ENCODE measurements at regions not wholly inside any gene's neighbourhood (a gene's known extent, or its start where the extent isn't known, plus 50 kb on each side); places are given as distances from the start of the nearest gene placed in this dataset.

GRCh38 chr6:71114986-71115385 is 158.1 kb upstream of the B3GAT2 start:
- H3K27me3 ChIP-seq (replicated peaks in 1 of 7): no peaks in the 10 kb centered on the region
- peaks cover 0 to 17% (median 12%) of the 10 kb centered on the region in 8 donors for H3K9me3 ChIP-seq
- H3K27ac ChIP-seq: no peak overlapping the region
- intact Hi-C loops (cut with DNase I; ENCODE audit: low total_unique reads): no loop called here
- TF ChIP-seq POLR2AphosphoS5 (IDR thresholded peaks at IDR 0.05): no peak
- TF ChIP-seq CTCF (IDR thresholded peaks at IDR 0.05 in 8 of 11, conservative IDR thresholded peaks at IDR 0.05 in 3 of 11): no peak
- TF ChIP-seq POLR2A (IDR thresholded peaks at IDR 0.05): no peak
- no peak overlapping the region for H3K4me3 ChIP-seq
- no peaks in the 10 kb centered on the region for H3K36me3 ChIP-seq
- peaks cover 0 to 13% (median 7%) of the 10 kb centered on the region in 6 donors for H3K4me1 ChIP-seq
- no peak for DNase-seq

GRCh38 chr6:71119560-71119959 is 162.7 kb upstream of the B3GAT2 start:
- Histone ChIP-seq H3K4me1 (peaks cover 0 to 9% (median 6%) of the 10 kb centered on the region in 6 donors), H3K9me3 (peaks cover 0 to 41% (median 25%) of the 10 kb centered on the region in 8 donors), H3K36me3 (no peaks in the 10 kb centered on the region), H3K4me3 (no peak overlapping the region), H3K27me3 (replicated peaks in 1 of 7) (no peaks in the 10 kb centered on the region), H3K27ac (no peak overlapping the region)
- intact Hi-C loops (cut with DNase I; ENCODE audit: low total_unique reads): no loop called here
- WGBS, 5 donors: 42 to 70% (median 64%) methylated on average over 1 of the region's 1 CpG
- TF ChIP-seq CTCF (IDR thresholded peaks at IDR 0.05 in 8 of 11, conservative IDR thresholded peaks at IDR 0.05 in 3 of 11) (no peak), POLR2AphosphoS5 (IDR thresholded peaks at IDR 0.05) (no peak), POLR2A (IDR thresholded peaks at IDR 0.05) (no peak)
- no peak for DNase-seq

- intact Hi-C loops (cut with DNase I; ENCODE audit: low total_unique reads): no loop called here
- no peaks in the 10 kb centered on the region for H3K27me3 ChIP-seq (replicated peaks in 1 of 7)
- H3K4me1 ChIP-seq: no peaks in the 10 kb centered on the region
- 81 to 100% (median 94%) methylated on average over 1 of the region's 1 CpG for WGBS, 5 donors
- no peak for DNase-seq
- H3K9me3 ChIP-seq: peaks cover 0 to 45% (median 25%) of the 10 kb centered on the region in 8 donors
- no peaks in the 10 kb centered on the region for H3K36me3 ChIP-seq
- no peak overlapping the region for H3K4me3 ChIP-seq
- H3K27ac ChIP-seq: no peak overlapping the region
- no peak for TF ChIP-seq CTCF (IDR thresholded peaks at IDR 0.05 in 8 of 11, conservative IDR thresholded peaks at IDR 0.05 in 3 of 11)
- no peak for TF ChIP-seq POLR2AphosphoS5 (IDR thresholded peaks at IDR 0.05)
- TF ChIP-seq POLR2A (IDR thresholded peaks at IDR 0.05): no peak
These were observed 165.6 kb upstream of the OGFRL1 start for GRCh38 chr6:71123051-71123450.

- Histone ChIP-seq H3K4me3 (no peak overlapping the region), H3K36me3 (no peaks in the 10 kb centered on the region), H3K27me3 (replicated peaks in 1 of 7) (no peaks in the 10 kb centered on the region), H3K4me1 (no peaks in the 10 kb centered on the region), H3K9me3 (peaks cover 0 to 38% (median 18%) of the 10 kb centered on the region in 8 donors), H3K27ac (no peak overlapping the region)
- TF ChIP-seq CTCF (IDR thresholded peaks at IDR 0.05 in 8 of 11, conservative IDR thresholded peaks at IDR 0.05 in 3 of 11): no peak
- TF ChIP-seq POLR2AphosphoS5 (IDR thresholded peaks at IDR 0.05): no peak
- no peak for TF ChIP-seq POLR2A (IDR thresholded peaks at IDR 0.05)
- WGBS, 5 donors: 33 to 71% (median 56%) methylated on average over 3 of the region's 3 CpGs
- intact Hi-C loops (cut with DNase I; ENCODE audit: low total_unique reads): no loop called here
- no peak for DNase-seq
These were observed 164.3 kb upstream of the OGFRL1 start for GRCh38 chr6:71124340-71124739.
